ENCODE measurements at regions not wholly inside any gene's neighbourhood (a gene's known extent, or its start where the extent isn't known, plus 50 kb on each side); places are given as distances from the start of the nearest gene placed in this dataset.

GRCh38 chr2:144972676-144973075 is 452.8 kb upstream of the ZEB2 start:
- no peak for TF ChIP-seq POLR2A (IDR thresholded peaks at IDR 0.05)
- no peak for TF ChIP-seq CTCF (IDR thresholded peaks at IDR 0.05)

Data from suprapubic skin (tissue), 3 donors.